ENCODE measurements at regions not wholly inside any gene's neighbourhood (a gene's known extent, or its start where the extent isn't known, plus 50 kb on each side); places are given as distances from the start of the nearest gene placed in this dataset.

GRCh38 chr9:99466781-99467180 is 244.7 kb downstream of the SEC61B start:
- no peak for TF ChIP-seq CTCF (conservative IDR thresholded peaks at IDR 0.05; ENCODE audit: control insufficient read depth, insufficient read depth, low read depth, low read length)

GRCh38 chr9:99471033-99471432 is 249.0 kb downstream of the SEC61B start:
- H3K4me3 ChIP-seq (ENCODE audit: control insufficient read depth, low read depth, low read length), result no peak overlapping the region
- TF ChIP-seq CTCF (conservative IDR thresholded peaks at IDR 0.05; ENCODE audit: control insufficient read depth, insufficient read depth, low read depth, low read length), result no peak
- no peak for DNase-seq (ENCODE audit: low read depth)

More at GRCh38 chr9:99466781-99467180, 244.7 kb downstream of the SEC61B start:
- H3K4me3 ChIP-seq (ENCODE audit: control insufficient read depth, low read depth, low read length), result no peak overlapping the region
- no peak for DNase-seq (ENCODE audit: low read depth)

- no peak for TF ChIP-seq CTCF (conservative IDR thresholded peaks at IDR 0.05; ENCODE audit: control insufficient read depth, insufficient read depth, low read depth, low read length)
- H3K4me3 ChIP-seq (ENCODE audit: control insufficient read depth, low read depth, low read length), result no peak overlapping the region
- DNase-seq (ENCODE audit: low read depth), result no peak
Measured at GRCh38 chr9:99472240-99472915, 250.3 kb downstream of the SEC61B start.

GRCh38 chr9:99472916-99473245 is 250.8 kb downstream of the SEC61B start:
- TF ChIP-seq CTCF (conservative IDR thresholded peaks at IDR 0.05; ENCODE audit: control insufficient read depth, insufficient read depth, low read depth, low read length), result no peak
- no peak overlapping the region for H3K4me3 ChIP-seq (ENCODE audit: control insufficient read depth, low read depth, low read length)
- no peak for DNase-seq (ENCODE audit: low read depth)

GRCh38 chr9:99474186-99474585 is 252.1 kb downstream of the SEC61B start:
- no peak for DNase-seq (ENCODE audit: low read depth)
- no peak overlapping the region for H3K4me3 ChIP-seq (ENCODE audit: control insufficient read depth, low read depth, low read length)
- no peak for TF ChIP-seq CTCF (conservative IDR thresholded peaks at IDR 0.05; ENCODE audit: control insufficient read depth, insufficient read depth, low read depth, low read length)

- TF ChIP-seq CTCF (conservative IDR thresholded peaks at IDR 0.05; ENCODE audit: control insufficient read depth, insufficient read depth, low read depth, low read length), result no peak
- DNase-seq (ENCODE audit: low read depth), result no peak
- no peak overlapping the region for H3K4me3 ChIP-seq (ENCODE audit: control insufficient read depth, low read depth, low read length)
Measured at GRCh38 chr9:99475401-99476065, 253.5 kb downstream of the SEC61B start.
